Limb (tissue), 2 donors: ENCODE measurements at regions not wholly inside any gene's neighbourhood (a gene's known extent, or its start where the extent isn't known, plus 50 kb on each side); places are given as distances from the start of the nearest gene placed in this dataset.
A peak's percentile ranks its signal among the peaks of the same experiment; 100 is the strongest.
"Not testable (repeated sequence)": the region's sequence is repeated elsewhere in the genome, so short reads cannot be mapped to it uniquely, and the experiment has no call there.

Source experiments
- DNase-seq, 2 donors: peaks; one replicate each; pipeline ENCODE4 v3.0.0-alpha.2; 2016; ENCODE audit errors: extremely low spot score in 2 of 2

DNA sequence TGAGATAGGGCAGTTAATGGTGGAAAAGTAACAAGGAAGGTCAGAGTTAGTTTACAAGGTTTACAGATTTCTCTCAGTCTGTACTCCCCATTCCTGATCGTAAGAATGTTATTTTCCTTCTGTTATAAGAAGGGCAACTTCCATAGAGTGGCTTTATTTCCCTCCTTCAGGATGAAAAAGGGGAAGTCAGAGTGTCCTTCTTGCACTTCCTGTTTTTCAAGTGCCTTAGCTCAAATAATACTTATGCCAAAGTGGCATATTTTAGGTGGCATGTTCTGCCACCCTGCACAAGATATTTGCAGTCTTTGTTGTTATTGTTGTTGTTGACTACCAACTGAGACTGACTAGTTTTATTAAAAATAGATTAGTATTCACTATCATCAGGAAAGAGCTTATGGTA lies 730.7 kb upstream of the ADGRL4 start:
- DNase-seq, result no peak

- no peak for DNase-seq
Observed at GRCh38 chr1:79732950-79733349, 726.4 kb upstream of the ADGRL4 start.

DNA sequence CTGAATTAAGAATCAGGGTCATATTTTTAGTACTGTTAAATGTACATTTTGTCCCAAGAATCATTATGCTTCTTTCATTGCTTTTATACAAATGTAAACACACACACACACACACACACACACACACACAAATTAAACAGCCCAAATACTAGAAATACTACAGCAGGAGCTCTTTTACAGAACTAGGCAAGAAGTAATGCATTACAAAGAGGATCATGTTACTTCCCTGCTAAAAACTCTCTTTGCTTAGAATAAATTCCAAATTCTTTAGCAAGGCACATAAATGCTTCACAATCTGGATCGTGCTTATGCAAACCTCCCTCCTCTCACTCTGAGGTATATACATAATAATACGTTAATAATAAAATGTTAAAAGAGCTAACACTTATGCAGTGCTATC lies 720.4 kb upstream of the ADGRL4 start:
- peak in 1 of 2 donors; percentile 15 for DNase-seq

DNA sequence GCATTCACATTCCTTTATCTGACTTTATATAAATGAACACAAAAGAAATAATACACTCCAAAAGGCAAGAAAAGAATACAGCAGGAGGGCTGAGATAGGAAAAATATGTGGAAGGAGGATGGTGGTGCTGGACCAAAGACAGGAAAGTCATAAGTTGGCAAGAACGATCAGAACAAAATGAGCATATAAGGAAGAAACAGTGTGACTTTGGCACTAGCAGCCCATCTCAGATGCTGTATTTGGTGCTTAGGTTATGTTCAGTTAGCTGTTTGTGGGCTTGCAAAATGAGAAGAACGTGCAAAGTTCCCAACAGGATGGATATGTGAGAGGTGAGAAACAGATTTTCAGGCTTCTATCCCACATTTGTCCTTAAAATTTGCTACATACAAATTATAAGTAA lies 719.8 kb upstream of the ADGRL4 start:
- DNase-seq, result no peak

DNA sequence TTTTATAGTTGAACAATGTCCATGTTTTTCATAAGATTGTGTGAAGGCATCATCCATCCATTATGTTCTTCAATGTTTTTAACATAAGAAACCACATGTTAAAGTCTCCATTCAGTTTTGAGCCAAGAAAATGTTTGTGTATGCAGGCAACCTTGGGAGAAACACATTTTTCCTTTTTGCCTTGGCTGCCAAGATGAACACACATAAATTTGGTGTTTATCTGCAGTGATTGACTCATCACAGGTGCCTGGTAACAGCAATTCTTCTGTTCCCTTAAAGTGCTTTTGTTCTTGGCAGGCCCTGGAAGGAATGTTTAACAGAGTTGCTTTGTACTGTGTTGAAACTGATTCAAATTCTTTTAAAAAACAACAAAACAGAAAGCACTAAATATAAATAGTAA lies 709.9 kb upstream of the ADGRL4 start:
- DNase-seq, result peak in 1 of 2 donors; percentile 69

DNA sequence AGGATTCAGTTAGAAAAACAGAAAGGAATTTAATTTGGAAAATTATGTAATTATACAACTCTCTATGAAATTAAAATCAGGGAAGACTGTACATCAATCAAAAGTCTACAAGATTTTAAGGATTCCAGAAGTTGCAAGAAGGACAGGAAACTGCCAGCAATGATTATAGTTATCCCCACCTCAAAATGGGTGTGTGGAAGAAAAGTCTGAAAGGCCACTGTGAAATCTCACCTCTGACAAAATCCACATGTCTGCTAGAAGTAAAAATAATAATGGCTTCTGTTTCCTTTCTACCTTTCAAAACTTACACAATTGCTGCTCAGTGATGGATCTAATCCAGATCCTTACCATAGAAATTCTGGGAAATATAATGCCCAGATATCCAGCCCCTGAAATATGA lies 708.1 kb upstream of the ADGRL4 start:
- no peak for DNase-seq

- DNase-seq, result no peak
Observed at GRCh38 chr1:79711001-79711431, 704.5 kb upstream of the ADGRL4 start.

DNA sequence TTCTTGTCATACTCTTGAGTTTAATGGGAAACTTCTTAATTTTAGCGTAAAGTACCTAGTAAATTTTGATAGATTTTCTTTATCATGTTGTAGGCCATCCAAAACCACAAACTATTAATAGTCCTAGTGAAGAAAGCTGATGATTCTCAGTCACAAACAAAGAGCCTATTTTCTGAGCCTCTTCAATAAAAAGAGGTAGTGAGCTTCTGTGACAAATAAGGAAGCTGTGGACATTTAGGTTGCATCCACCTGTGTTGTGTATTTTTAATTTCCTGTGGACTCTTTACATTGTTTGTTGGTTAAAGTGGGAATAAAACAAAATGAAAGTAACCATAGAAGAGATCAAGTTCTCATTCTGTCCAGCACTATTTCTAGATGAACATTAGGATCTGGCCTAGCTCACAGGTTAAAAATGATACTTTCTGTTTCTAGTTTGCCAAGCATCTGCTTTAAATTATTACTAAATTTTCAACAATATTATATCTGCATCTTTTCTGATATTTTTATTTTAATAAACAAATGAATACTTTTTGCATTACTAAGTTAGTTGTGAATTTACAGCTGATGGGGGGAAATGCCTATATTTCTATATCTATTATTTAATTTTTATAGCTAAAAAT lies 702.2 kb upstream of the ADGRL4 start:
- DNase-seq, result no peak

- no peak for DNase-seq
Observed at GRCh38 chr1:79705218-79705617, 698.7 kb upstream of the ADGRL4 start.

- no peak for DNase-seq
Observed at GRCh38 chr1:79704067-79704466, 697.5 kb upstream of the ADGRL4 start.

DNA sequence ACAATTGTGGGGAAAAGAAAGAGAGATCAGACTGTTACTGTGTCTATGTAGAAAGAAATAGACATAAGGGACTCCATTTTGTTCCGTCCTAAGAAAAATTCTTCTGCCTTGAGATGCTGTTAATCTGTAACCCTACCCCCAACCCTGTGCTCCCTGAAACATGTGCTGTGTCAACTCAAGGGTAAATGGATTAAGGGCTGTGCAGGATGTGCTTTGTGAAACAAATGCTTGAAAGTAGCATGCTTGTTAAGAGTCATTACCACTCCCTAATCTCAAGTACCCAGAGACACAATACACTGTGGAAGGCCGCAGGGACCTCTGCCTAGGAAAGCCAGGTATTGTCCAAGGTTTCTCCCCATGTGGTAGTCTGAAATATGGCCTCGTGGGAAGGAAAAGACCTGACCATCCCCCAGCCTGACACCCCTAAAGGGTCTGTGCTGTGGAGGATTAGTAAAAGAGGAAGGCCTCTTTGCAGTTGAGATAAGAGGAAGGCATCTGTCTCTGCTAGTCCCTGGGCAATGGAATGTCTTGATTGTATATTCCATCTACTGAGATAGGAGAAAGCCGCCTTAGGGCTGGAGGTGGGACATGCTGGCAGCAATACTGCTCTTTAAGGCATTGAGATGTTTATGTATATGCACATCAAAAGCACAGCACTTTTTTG lies 695.9 kb upstream of the ADGRL4 start:
- not testable (repeated sequence) for DNase-seq

- no peak for DNase-seq
Observed at GRCh38 chr1:79695138-79695537, 688.6 kb upstream of the ADGRL4 start.

- no peak for DNase-seq
Observed at GRCh38 chr1:79694241-79694640, 687.7 kb upstream of the ADGRL4 start.

DNA sequence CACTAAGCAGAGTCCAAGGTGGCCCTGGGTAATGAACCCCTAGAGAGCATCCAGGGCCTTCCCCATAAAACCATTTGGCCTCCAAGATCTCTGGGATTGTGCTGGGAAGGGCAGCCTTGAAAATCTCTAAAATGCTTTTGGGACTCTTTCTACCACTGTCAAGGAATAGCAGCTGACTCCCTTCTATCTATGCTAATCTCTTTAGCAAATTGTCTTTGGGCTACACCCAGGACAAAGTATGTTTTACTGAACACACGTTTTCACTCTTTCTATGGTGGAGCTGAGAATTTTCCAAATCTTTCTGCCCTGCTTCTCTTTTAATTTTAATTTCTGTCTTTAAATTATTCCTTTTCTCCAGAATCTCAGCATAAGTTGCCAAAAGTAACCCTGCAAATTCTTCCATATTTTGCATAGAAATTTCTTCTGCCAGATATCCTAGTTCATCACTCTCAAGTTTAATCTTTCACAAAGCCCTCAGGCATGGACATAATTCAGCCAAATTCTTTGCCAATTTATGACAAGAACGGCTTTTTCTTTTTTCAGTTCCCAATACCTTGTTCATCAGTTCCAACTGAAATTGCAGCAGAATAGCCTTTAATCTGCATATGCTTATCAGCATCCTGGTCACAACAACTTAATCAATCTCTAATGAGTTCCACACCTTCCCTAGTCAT lies 687.0 kb upstream of the ADGRL4 start:
- DNase-seq, result no peak

- DNase-seq, result no peak
Observed at GRCh38 chr1:79692519-79692918, 686.0 kb upstream of the ADGRL4 start.

DNA sequence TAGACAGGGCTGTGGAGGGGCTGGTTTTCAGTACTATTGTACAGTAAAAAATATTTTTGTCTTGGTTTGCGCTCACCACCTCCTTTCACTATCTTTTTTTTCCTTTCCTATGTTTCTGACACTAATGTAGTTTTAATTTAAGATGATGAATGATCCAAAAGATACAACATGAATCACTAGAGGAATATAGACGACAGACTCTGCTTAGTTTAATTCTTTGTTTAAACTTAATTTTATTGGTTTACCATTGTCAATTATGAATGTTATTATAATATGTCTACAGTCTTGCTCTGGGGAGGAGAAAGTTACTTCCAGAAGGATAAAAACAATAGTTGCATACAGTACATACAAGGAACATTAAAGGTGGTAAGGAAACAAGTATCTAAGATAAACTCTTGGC lies 682.4 kb upstream of the ADGRL4 start:
- DNase-seq, result no peak

DNA sequence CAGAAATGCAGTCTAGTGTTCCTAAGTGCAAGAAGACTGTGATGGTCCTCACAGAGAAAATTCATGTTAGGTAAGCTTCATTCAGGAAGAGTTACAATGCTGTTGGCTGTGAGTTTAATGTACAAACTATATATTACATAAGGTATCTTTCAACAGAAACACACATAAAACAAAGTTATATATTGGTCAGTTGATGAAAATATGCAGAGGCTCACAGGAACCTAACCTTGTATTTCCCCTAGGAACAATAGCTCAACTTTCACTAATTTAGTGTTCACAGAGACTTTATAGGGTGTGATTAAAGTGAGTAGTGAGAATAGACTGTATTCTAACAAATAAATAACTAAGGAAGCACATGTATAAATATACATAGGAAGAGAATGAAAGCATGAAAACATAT lies 676.9 kb upstream of the ADGRL4 start:
- no peak for DNase-seq

- DNase-seq, result no peak
Observed at GRCh38 chr1:79682478-79682877, 675.9 kb upstream of the ADGRL4 start.

DNA sequence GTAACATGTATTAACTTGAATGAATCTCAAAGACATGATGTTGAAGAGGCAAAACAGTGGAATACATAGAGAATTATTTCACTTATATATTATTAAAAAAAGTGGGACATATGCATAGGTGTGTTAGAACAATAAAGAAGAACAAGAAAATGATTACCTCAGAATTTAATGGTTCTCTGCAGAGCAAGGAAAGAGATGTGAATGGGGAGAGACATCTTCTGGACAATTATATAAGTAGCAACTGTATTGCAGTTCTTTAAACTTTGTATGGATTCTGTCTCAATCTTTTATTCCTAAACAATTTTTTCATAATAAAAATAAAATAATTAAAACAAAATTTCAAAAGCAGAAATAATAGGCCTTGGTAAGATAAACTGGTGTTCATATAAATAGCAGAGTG lies 674.9 kb upstream of the ADGRL4 start:
- no peak for DNase-seq

- no peak for DNase-seq
Observed at GRCh38 chr1:79679916-79680315, 673.4 kb upstream of the ADGRL4 start.

GRCh38 chr1:79667848-79668696 lies 661.5 kb upstream of the ADGRL4 start:
- DNase-seq, result no peak

GRCh38 chr1:79667166-79667565 lies 660.6 kb upstream of the ADGRL4 start:
- no peak for DNase-seq
